ENCODE measurements at regions not wholly inside any gene's neighbourhood (a gene's known extent, or its start where the extent isn't known, plus 50 kb on each side); places are given as distances from the start of the nearest gene placed in this dataset.

DNA sequence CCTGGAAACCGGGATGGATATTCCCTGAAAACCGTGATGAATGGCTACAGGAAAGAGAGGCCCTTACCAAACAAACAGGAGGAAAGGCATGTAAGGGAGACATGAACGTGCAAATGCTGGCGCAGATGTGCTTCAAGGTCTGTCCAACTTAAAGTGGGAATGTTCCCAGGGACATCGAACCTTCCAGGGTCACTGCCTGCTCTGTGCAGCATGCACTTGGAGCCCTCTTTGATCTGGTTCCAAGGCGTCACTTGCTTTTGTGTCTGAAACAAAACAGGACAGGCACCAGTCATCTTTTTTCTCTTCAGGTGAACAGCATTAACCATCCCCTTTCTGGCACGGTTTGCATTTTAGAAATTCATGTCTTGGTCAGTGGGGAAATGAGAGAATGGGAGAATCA, 479.4 kb downstream of the RASEF start:
- no peak for TF ChIP-seq CTCF (IDR thresholded peaks at IDR 0.05)
- no peak for TF ChIP-seq EP300 (IDR thresholded peaks at IDR 0.05)

Measured in suprapubic skin (tissue), 3 donors.